ENCODE measurements at regions not wholly inside any gene's neighbourhood (a gene's known extent, or its start where the extent isn't known, plus 50 kb on each side); places are given as distances from the start of the nearest gene placed in this dataset.

DNA sequence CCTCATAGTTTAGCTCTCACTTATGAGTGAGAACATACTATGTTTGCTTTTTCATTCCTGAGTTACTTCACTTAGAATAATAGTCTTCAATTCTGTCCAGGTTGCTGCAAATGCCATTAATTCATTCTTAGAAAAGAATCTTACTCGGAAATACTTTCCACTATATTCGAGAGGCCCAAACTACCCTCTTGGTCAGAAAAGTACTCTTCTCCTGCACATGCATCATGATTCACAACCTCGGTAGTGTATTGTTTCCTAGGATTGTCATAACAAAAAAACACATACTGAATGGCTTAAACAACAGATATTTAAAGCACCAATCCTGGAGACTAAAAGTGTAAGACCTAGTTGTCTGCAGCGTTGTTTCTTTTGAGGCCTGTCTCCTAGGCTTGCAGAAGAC lies 364.0 kb upstream of the SLC14A2 start:
- Histone ChIP-seq H3K79me2 (ENCODE audit: insufficient read depth, low read length) (no peaks in the 10 kb centered on the region), H3K36me3 (replicated peaks in 1 of 2; ENCODE audit: control insufficient read depth in 1 of 2, insufficient read depth in 2 of 2, low read length in 2 of 2) (no peaks in the 10 kb centered on the region), H2AFZ (ENCODE audit: low read length) (no peak overlapping the region), H3K27ac (ENCODE audit: extremely low read length, insufficient read depth, low read length) (no peak overlapping the region), H3K4me2 (ENCODE audit: low read depth, low read length) (no peak overlapping the region), H3K9me3 (ENCODE audit: low read length) (no peaks in the 10 kb centered on the region), H3K4me1 (ENCODE audit: insufficient read depth, low read length) (no peaks in the 10 kb centered on the region), H3K27me3 (ENCODE audit: control insufficient read depth in 1 of 2, insufficient read depth in 2 of 2, low read length in 2 of 2) (no peaks in the 10 kb centered on the region), H3K4me3 (replicated peaks in 1 of 3; ENCODE audit: insufficient read depth in 1 of 3, low read depth in 2 of 3, low read length in 3 of 3) (no peak overlapping the region), H3K9ac (ENCODE audit: insufficient read depth, low read depth, low read length) (no peak overlapping the region), H4K20me1 (ENCODE audit: insufficient read depth, low read length) (no peaks in the 10 kb centered on the region)
- FAIRE-seq (no peak), ATAC-seq (no peak), DNase-seq (ENCODE audit: low spot score) (no peak)
- CTCF ChIA-PET (ENCODE audit: low intra/inter-chr PET ratio, low total read pairs), result no interaction called here
- no TSS peak for BruUV-seq (replicated peaks)
- 2% methylated on average over 4 of the region's 4 CpGs for WGBS (ENCODE audit: low lambda C conversion rate)
- in situ Hi-C loops (cut with HindIII; ENCODE audit: extremely low pct_ligation_motif_present, low pct_unique_long_range_greater_than_20kb) (no loop called here), intact Hi-C loops (cut with micrococcal nuclease; ENCODE audit: unreplicated experiment) (no loop called here)
- POLR2A ChIA-PET, result no interaction called here
- TF ChIP-seq, protein P1, sequence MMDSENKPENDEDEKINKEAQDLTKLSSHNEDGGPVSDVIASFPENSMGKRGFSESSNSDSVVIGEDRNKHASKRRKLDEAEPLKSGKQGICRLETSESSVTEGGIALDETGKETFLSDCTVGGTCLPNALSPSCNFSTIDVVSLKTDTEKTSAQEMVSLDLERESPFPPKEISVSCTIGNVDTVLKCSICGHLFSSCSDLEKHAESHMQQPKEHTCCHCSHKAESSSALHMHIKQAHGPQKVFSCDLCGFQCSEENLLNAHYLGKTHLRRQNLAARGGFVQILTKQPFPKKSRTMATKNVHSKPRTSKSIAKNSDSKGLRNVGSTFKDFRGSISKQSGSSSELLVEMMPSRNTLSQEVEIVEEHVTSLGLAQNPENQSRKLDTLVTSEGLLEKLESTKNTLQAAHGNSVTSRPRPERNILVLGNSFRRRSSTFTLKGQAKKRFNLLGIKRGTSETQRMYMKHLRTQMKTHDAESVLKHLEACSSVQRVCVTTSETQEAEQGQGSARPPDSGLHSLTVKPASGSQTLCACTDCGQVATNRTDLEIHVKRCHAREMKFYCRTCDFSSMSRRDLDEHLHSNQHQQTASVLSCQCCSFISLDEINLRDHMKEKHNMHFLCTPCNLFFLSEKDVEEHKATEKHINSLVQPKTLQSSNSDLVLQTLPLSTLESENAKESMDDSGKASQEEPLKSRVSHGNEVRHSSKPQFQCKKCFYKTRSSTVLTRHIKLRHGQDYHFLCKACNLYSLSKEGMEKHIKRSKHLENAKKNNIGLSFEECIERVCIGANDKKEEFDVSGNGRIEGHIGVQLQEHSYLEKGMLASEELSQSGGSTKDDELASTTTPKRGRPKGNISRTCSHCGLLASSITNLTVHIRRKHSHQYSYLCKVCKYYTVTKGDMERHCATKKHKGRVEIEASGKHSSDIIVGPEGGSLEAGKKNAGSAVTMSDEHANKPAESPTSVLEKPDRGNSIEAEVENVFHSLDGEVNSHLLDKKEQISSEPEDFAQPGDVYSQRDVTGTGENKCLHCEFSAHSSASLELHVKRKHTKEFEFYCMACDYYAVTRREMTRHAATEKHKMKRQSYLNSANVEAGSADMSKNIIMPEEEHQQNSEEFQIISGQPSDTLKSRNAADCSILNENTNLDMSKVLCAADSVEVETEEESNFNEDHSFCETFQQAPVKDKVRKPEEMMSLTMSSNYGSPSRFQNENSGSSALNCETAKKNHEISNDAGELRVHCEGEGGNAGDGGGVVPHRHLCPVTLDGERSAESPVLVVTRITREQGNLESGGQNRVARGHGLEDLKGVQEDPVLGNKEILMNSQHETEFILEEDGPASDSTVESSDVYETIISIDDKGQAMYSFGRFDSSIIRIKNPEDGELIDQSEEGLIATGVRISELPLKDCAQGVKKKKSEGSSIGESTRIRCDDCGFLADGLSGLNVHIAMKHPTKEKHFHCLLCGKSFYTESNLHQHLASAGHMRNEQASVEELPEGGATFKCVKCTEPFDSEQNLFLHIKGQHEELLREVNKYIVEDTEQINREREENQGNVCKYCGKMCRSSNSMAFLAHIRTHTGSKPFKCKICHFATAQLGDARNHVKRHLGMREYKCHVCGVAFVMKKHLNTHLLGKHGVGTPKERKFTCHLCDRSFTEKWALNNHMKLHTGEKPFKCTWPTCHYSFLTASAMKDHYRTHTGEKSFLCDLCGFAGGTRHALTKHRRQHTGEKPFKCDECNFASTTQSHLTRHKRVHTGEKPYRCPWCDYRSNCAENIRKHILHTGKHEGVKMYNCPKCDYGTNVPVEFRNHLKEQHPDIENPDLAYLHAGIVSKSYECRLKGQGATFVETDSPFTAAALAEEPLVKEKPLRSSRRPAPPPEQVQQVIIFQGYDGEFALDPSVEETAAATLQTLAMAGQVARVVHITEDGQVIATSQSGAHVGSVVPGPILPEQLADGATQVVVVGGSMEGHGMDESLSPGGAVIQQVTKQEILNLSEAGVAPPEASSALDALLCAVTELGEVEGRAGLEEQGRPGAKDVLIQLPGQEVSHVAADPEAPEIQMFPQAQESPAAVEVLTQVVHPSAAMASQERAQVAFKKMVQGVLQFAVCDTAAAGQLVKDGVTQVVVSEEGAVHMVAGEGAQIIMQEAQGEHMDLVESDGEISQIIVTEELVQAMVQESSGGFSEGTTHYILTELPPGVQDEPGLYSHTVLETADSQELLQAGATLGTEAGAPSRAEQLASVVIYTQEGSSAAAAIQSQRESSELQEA (CRISPR knock-in tag; IDR thresholded peaks at IDR 0.05; ENCODE audit: not compliant biosample characterization), result no peak
- TF ChIP-seq NCOA1 (CRISPR knock-in tag; IDR thresholded peaks at IDR 0.05) (no peak), ZNF644 (CRISPR knock-in tag; IDR thresholded peaks at IDR 0.05; ENCODE audit: low read depth) (no peak), RFX3 (CRISPR knock-in tag; IDR thresholded peaks at IDR 0.05) (no peak), BHLHE40 (IDR thresholded peaks at IDR 0.05; ENCODE audit: low read length) (no peak), RELA (CRISPR knock-in tag; IDR thresholded peaks at IDR 0.05) (no peak), THRA (CRISPR knock-in tag; IDR thresholded peaks at IDR 0.05; ENCODE audit: borderline replicate concordance) (no peak), NFIB (CRISPR knock-in tag; IDR thresholded peaks at IDR 0.05; ENCODE audit: borderline replicate concordance) (no peak), CREB3 (CRISPR knock-in tag; IDR thresholded peaks at IDR 0.05) (no peak), ZNF547 (CRISPR knock-in tag; IDR thresholded peaks at IDR 0.05) (no peak), ZNF326 (CRISPR knock-in tag; IDR thresholded peaks at IDR 0.05; ENCODE audit: borderline replicate concordance) (no peak), ZNF557 (CRISPR knock-in tag; IDR thresholded peaks at IDR 0.05) (no peak), SRSF9 (IDR thresholded peaks at IDR 0.05; ENCODE audit: borderline replicate concordance, insufficient read depth, low read depth, low read length, poor library complexity, severe bottlenecking) (no peak), GPN1 (CRISPR knock-in tag; IDR thresholded peaks at IDR 0.05; ENCODE audit: borderline replicate concordance) (no peak), ZNF329 (CRISPR knock-in tag; IDR thresholded peaks at IDR 0.05; ENCODE audit: low read depth) (no peak)
- TF ChIP-seq, protein P2, sequence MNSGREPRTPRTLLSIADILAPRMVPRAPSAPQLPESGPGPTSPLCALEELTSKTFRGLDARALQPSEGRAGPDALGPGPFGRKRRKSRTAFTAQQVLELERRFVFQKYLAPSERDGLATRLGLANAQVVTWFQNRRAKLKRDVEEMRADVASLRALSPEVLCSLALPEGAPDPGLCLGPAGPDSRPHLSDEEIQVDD (CRISPR knock-in tag; IDR thresholded peaks at IDR 0.05; ENCODE audit: borderline replicate concordance), result no peak
